Umbilical cord (tissue), 1 donor: ENCODE measurements at regions not wholly inside any gene's neighbourhood (a gene's known extent, or its start where the extent isn't known, plus 50 kb on each side); places are given as distances from the start of the nearest gene placed in this dataset.

Source experiments
- DNase-seq: peaks from one replicate; pipeline ENCODE4 v3.0.0-alpha.2; 2015; ENCODE audit warnings: low spot score

DNA sequence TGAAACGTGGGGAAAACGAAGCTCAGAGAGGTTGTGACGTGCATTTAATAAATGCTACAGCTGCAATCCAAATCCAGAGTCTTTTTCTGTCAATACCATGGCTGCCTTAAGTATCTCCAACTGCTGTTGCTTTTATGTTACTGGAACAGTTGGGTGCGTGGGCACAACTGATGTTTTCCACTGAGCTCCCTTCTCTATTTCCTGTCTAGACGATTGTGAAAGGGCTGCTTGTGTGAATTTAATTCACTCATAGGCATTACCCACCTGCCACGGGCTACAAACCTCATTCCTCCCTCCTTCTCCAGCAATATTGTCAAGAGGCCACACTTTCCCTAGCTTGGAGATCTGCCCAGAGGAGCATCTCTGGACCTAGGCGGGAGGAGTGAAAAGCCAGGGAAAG, 526.0 kb downstream of the MID1IP1 start:
- DNase-seq, result no peak

DNA sequence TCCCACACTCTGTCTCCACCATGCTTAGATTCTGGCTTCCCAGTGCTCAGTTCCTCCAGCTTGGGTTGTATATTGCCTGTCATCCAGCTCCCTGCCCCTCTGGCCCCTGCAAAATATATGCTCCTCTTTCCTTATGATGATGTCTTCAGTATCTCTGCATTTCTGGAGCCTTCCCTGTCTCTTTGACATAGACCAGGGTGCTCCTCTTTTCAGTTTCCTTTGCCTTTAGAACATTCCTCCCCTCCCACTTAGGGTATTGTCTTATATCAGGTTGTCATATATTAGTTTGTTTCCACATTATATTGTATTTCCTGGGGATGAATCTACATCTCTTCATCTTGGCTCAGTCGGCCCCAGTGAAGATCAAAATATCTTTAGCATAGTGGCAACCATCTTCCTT, 526.4 kb downstream of the MID1IP1 start:
- DNase-seq, result no peak

DNA sequence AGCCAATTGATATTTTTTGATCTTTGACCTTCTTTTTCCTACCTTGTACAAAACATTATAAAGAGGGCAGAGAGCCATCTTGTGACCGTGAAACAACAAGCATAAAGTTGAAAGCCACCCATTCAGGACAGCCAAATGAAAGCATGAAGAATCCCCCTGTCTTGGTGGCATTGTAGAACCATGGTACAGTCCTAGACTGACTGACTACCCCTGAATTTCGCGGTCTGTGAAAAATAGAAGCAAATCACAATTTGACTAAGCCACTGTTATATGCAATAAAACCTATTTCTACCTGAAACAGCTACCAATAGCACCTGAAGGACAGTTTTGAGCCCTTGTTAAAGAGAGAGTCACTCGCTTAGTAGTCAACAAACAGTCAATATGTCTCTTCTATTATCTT, 527.4 kb downstream of the MID1IP1 start:
- DNase-seq, result no peak

DNA sequence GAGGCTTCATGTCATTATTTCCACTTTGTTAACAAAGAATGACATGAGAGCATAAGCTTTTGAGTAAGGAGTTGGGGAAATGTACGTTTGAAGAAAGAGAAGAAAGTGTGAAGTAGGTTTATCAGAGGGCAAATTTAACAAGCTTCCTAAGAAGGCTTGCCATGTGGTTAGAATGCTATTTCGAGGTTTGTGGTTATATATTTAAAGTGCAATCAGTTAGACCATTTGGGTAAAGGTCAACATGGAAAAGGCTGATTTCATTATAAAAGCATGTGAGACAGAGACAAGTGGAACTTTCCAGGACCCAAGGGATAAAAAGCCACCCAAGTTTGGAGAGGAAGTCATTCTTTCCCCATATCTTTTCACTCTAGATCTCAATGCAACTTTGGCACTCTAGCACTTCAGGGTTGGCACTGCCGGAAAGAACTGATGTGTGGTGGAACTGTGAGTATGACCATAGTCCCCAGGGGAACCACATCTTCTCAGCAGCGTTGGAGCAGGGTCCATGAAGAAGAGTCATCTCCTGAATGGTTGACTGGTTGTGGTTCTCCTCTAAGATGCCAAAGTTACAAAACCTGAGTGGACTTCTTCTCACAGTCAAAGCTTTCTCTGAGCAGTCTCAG, 529.9 kb downstream of the MID1IP1 start:
- no peak for DNase-seq

GRCh38 chrX:39333451-39333850, 532.2 kb downstream of the MID1IP1 start:
- no peak for DNase-seq

DNA sequence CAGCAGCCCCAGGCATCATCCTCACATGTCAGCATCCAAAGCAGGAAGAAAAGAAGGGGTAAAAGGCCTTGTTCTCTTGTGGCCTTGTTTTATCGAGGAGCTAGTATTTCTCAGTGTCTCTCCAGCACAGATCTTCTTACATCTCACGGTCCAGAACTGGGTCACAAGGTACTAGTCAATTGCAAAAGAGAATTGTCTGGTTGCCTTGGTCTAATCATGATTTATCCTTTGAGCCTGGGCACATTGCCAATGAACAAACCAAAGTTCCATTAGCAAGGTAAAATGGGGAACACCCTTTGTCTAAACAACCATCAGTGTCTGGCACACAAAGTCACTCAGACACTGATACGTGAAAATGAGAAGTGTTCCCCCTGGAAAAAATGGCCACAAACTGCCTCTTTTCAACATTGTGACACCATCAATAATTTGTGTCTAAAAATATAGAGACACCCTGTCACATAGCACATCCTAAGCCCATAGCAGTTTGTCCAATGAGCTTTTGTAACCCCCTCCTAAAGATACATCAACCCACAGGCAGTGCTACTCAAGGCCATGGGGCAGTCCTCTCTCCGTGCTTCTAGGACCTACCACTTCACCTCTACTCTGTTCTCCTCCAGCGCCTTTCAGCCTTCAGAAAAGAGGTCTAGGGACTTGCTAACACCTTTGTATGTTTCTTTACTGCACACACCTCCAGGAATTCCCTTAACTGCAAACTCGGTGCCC, 534.4 kb downstream of the MID1IP1 start:
- no peak for DNase-seq

DNA sequence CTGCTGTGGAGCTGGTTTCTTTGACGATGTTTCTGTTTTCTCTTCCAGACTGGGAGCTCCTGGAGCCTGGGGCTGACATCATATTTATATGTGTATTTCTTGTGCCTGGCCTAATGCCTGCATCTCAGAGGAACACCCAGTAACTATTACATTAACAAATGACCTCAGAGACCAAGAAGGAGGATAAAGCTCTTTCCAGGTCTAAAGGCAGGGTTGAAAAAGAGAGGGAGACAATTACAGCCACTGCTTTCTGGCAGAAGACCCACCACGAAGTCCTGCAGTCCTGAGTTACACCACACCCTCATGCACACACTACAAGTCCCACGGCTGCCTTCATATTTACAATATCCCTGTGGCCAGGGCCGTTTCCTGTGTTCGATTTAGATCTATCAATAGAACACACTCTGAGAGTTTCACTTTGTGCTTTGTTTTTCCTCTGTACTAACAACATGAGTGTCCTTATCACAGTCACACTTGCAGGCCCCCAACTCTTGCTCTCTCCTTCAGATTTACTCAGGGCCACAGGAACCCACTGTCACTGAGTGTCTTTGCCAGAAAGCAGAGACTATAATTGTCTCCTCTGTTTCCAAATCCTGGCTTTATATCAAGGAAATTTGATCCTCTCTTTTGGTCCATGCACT, 535.5 kb downstream of the MID1IP1 start:
- DNase-seq, result peak; percentile 72

DNA sequence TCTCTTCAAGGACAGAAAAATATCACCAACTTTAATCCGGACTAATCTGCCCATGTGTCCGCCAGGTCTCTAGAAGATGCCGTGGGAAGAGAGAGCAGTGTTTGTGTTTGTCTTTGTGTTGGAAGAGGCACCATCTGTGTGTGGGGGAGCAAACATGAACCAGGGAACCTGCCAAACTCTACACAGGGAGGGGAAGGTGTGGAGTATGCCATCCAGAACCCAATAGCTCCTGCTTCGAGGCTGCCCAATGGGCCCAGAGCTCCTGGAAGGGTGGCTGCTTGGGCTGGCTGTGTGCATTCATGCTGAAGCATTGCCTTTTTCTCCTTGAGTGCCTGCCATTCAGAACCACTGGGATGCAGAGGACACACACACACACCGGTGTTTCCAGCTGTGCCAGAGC, 536.2 kb downstream of the MID1IP1 start:
- DNase-seq, result no peak

DNA sequence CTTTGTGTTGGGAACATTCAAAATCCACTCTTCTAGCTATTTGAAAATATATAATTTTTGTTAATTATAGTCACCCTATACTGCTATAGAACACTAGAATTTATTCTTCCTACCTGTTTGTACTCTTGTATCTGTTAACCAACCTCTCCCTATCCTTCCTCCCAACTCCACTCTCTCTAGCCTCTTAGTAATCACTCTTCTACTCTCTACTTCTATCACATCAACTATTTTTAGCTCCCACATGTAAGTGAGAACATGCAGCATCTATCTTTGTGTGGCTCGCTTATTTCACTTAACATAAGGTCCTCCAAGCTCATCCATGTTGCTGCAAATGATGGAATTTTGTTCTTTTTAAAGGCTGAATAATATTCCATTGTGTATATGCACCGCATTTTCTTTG, 537.3 kb downstream of the MID1IP1 start:
- no peak for DNase-seq

DNA sequence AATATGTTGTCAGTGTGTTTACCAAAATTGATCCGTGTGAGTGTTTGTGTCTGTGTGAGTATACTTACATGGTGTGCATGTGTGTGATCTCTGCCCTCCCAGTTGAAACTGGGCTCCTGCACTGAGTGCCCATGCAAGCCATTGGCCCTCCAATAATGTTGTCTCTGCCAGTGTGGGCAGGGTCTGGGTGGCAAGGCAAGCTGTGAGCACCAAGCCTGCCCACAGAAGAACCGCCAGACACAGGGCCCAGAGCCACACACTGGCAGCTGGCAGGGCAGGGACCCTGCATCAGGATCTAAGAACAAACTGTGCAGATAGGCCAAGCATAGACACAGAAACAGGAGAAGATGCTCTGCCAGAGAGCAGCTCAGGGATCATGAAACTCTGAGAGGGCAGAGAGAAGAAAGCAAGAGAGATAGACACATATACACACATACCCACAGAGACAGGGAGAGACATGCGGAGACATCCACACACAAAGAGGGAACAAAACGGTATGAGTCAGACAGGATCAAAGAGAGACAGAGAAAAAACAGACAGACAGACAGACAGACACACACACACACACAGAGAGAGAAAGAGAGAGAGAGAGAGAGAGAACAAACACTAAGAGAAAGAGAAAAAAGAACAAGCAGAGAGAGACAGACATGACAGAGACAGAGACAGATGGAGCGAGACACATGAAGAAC, 555.0 kb downstream of the MID1IP1 start:
- DNase-seq, result no peak

GRCh38 chrX:39360101-39360500, 558.8 kb downstream of the MID1IP1 start:
- DNase-seq, result peak; percentile 52

GRCh38 chrX:39361736-39362135, 560.5 kb downstream of the MID1IP1 start:
- DNase-seq, result no peak

GRCh38 chrX:39367416-39367815, 566.2 kb downstream of the MID1IP1 start:
- no peak for DNase-seq

- DNase-seq, result peak; percentile 14
These were observed 570.9 kb downstream of the MID1IP1 start for GRCh38 chrX:39372115-39372514.

GRCh38 chrX:39377157-39377556, 575.9 kb downstream of the MID1IP1 start:
- peak; percentile 40 for DNase-seq

DNA sequence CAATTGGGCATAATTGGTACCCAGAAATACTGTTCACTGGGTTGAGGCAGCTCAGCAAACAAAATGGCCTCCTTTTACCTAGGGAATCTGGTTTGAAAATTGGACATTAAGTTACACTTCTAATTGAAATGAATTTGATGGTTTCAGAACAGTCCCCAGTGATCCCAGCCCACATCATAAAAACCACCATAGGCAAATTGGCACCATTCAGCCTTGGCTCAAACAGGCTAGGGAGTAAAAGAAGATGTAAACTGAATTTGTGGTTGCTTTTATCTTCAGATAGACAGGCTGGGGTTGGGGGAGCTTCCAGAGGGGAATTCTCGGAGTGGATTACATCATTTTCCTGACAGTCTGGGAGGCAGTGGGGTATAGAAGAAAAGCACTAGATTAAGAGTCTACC, 576.5 kb downstream of the MID1IP1 start:
- DNase-seq, result no peak

GRCh38 chrX:39381422-39381821, 580.2 kb downstream of the MID1IP1 start:
- DNase-seq, result peak; percentile 30

DNA sequence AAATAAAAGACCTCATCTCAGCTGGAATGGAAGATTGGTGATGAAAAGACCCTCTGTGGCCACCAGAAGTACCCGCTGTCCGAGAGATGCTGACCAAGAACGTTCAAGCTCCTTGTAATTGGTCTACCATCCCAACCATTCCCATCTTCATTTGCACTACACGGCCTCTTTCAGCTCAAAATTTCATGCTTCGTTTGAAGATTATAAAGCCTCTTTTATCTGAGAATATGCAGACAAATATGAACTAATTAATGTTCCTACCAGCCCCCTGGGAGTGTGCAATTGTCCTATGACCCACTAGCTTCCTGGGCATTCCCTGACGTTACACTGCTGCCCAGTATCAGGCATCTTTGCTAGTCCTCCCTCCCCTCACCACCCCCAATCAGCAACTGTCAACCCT, 583.7 kb downstream of the MID1IP1 start:
- no peak for DNase-seq

DNA sequence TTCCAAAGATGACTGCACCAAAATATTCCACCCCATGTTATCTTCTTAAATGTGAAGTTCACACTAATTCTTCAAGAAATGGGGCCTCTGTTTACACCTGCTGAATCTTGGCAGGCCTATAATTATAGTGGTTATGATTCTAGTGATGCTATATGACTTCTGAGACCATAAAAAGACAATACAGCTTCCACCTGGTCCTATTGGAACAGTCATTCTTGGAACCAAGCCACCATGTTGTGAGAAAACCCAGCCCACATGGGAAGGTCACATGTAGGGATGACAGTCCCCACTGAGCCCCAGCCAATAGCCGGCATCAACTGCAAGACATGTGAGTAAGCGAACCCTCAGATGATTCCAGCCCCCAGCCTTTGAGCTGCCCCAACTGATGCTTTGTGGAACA, 587.5 kb downstream of the MID1IP1 start:
- no peak for DNase-seq

DNA sequence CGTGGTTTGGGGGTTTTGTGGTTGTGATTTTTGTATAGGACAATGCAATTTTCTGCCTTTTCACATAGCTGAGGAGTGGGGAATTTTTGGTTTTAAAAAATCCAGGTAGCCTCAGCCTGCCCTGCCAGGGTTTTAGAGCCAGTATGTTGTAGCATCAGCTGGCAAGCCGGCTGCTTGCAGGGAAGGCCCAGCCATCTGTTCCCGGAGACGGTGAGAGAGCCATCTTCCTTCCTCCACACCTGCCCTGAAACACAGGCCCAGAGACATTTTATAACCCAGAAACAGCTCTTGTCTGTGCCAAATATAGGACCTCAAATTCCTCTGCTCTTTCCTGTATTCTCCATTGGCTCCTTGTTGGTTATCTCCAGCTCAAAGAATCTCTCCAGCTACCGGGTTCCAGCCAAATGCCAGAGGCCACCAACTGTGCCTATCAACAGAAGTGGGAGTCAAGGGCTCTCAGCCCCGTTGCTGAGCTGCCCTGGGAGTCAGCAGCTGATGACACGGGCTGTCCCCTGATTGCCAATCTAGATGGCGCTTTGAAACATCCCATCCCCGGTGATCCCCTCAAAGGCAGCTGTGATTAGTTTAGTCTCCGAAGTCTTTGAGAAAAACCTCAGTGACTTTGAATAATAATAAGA, 595.2 kb downstream of the MID1IP1 start:
- DNase-seq, result no peak

- DNase-seq, result no peak
These were observed 596.4 kb downstream of the MID1IP1 start for GRCh38 chrX:39397561-39398199.
